Cardiac muscle cell (in vitro differentiated cells and primary cell): ENCODE measurements at regions not wholly inside any gene's neighbourhood (a gene's known extent, or its start where the extent isn't known, plus 50 kb on each side); places are given as distances from the start of the nearest gene placed in this dataset.

Experiments used
- DNase-seq, 2 donors: peaks; one replicate each; pipeline versions ENCODE4 v3.0.0 to v3.0.0-alpha.2; 2010 to 2017; ENCODE audit warnings: low read depth in 1 of 2, low spot score in 1 of 2
- H3K27ac ChIP-seq: fragments of 200-600 bp; sonication (generic); 2 replicates; pipeline ENCODE4 v1.5.1; 2016
- H3K27me3 ChIP-seq: fragments of 200-600 bp; sonication (generic); 2 replicates; pipeline ENCODE4 v1.6.0; 2016; ENCODE audit warnings: control low read depth
- H3K36me3 ChIP-seq: fragments of 200-600 bp; sonication (generic); 2 replicates; pipeline ENCODE4 v1.5.1; 2016; ENCODE audit warnings: control low read depth
- H3K4me1 ChIP-seq: fragments of 200-600 bp; sonication (generic); 2 replicates; pipeline ENCODE4 v1.8.1; 2017; ENCODE audit warnings: low read depth, mild to moderate bottlenecking, mixed run types
- H3K4me3 ChIP-seq: fragments of 200-600 bp; sonication (generic); 2 replicates; pipeline ENCODE4 v1.5.1; 2016; ENCODE audit warnings: mild to moderate bottlenecking
- H3K9me3 ChIP-seq: fragments of 200-600 bp; sonication (generic); 2 replicates; pipeline ENCODE4 v1.5.1; 2017; ENCODE audit warnings: low read depth, mild to moderate bottlenecking, control low read depth
- TF ChIP-seq, protein P1 (sequence below): IDR thresholded peaks from 2 replicates; pipeline ENCODE4 v1.5.1; 2012; ENCODE audit warnings: low read depth, mild to moderate bottlenecking, low read length

DNA sequence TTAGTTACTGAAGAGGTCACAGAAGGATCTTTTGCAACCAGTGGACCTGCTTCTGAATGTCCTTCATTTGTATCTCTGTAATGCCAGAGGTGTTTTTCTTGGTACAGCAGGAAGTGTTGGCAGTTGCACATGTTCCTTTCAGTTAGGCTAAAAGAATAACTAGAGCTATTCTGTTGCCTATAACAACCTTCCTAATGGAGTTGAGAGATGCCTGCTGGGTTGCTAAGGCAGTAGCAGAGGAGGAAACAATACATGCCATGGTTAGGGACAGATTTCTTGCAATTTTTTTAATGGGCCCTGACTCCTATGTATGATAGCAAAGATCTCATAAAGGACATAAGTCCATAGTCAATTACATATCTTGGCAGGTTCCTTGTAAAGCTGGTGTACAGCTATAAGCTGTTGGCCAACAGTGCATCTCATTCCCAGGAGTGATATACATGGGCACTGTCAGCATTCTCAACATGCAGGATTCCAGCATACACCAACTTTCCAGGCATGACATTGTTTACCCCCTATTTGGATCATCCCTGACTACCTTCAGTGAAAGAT lies 556.6 kb downstream of the CCER1 start:
- Histone ChIP-seq H3K27ac (no peak overlapping the region), H3K36me3 (no peaks in the 10 kb centered on the region), H3K9me3 (no peaks in the 10 kb centered on the region), H3K4me1 (no peaks in the 10 kb centered on the region), H3K4me3 (no peak overlapping the region), H3K27me3 (no peaks in the 10 kb centered on the region)
- no peak for DNase-seq
- TF ChIP-seq, protein P1, sequence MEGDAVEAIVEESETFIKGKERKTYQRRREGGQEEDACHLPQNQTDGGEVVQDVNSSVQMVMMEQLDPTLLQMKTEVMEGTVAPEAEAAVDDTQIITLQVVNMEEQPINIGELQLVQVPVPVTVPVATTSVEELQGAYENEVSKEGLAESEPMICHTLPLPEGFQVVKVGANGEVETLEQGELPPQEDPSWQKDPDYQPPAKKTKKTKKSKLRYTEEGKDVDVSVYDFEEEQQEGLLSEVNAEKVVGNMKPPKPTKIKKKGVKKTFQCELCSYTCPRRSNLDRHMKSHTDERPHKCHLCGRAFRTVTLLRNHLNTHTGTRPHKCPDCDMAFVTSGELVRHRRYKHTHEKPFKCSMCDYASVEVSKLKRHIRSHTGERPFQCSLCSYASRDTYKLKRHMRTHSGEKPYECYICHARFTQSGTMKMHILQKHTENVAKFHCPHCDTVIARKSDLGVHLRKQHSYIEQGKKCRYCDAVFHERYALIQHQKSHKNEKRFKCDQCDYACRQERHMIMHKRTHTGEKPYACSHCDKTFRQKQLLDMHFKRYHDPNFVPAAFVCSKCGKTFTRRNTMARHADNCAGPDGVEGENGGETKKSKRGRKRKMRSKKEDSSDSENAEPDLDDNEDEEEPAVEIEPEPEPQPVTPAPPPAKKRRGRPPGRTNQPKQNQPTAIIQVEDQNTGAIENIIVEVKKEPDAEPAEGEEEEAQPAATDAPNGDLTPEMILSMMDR: no peak

DNA sequence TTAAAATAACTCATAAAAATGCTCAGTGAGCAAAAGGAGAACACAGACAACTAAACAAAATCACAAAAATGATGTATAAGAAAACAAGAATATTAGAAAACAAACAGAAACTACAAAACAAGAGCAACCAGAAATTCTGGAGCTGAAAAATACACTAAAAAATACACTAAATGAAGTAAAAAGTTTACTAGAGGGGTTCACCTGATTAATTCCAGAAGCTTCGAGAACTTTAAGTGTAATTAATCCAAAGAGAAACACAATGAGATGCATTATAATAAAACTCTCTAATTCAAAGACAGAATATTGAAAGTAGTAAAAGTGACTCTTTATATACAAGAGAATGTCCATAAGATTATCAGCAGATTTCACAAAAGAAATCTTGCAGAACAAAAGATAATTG lies 558.4 kb downstream of the CCER1 start:
- Histone ChIP-seq H3K4me1 (no peaks in the 10 kb centered on the region), H3K36me3 (no peaks in the 10 kb centered on the region), H3K4me3 (no peak overlapping the region), H3K27me3 (no peaks in the 10 kb centered on the region), H3K27ac (no peak overlapping the region), H3K9me3 (no peaks in the 10 kb centered on the region)
- TF ChIP-seq, protein P1: no peak
- no peak for DNase-seq

DNA sequence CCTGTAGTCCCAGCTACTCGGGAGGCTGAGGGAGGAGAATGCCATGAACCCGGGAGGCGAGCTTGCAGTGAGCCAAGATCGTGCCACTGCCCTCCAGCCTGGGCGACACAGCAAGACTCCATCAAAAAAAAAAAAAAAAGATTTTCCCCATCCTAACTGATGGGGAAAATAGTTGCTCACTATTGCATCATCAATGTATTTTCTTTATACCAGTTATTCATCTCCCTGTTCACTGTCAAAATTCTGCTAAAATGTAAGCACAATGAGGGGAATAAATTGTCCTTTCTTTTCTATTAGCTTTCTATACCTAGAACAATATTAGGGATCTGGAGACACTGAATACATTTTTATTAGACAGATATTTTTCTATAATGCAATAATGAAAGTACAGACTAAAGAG lies 561.3 kb downstream of the CCER1 start:
- Histone ChIP-seq H3K27me3 (no peaks in the 10 kb centered on the region), H3K4me3 (no peak overlapping the region), H3K27ac (no peak overlapping the region), H3K36me3 (no peaks in the 10 kb centered on the region), H3K4me1 (no peaks in the 10 kb centered on the region), H3K9me3 (no peaks in the 10 kb centered on the region)
- no peak for DNase-seq
- TF ChIP-seq, protein P1: no peak

GRCh38 chr12:90393089-90393488 lies 561.9 kb downstream of the CCER1 start:
- no peaks in the 10 kb centered on the region for H3K9me3 ChIP-seq
- H3K27ac ChIP-seq: no peak overlapping the region
- H3K36me3 ChIP-seq: no peaks in the 10 kb centered on the region
- DNase-seq: no peak
- H3K4me3 ChIP-seq: no peak overlapping the region
- TF ChIP-seq, protein P1: no peak
- H3K4me1 ChIP-seq: no peaks in the 10 kb centered on the region
- no peaks in the 10 kb centered on the region for H3K27me3 ChIP-seq

DNA sequence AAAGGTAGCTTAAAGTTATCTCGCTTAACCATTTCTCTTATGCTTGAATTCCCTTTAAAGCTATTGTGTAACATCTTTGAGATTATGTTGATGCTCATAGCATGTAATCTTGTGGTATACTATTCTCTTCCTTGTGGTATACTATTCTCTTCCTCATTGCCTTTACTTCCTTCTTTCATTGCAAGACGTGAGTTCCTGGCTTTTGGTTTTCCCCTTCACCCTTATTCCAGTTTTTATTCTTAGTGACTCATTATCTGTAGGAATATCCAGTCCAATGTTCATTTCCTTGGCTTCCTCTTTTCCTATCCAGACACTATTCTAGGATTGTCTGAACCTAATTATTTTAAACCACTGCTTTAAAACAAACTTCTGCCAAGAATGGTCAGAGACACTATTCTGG lies 564.0 kb downstream of the CCER1 start:
- Histone ChIP-seq H3K27me3 (no peaks in the 10 kb centered on the region), H3K9me3 (no peaks in the 10 kb centered on the region), H3K36me3 (no peaks in the 10 kb centered on the region), H3K27ac (no peak overlapping the region), H3K4me1 (no peaks in the 10 kb centered on the region), H3K4me3 (no peak overlapping the region)
- TF ChIP-seq, protein P1: no peak
- DNase-seq: peak in 1 of 2 donors; percentile 5

DNA sequence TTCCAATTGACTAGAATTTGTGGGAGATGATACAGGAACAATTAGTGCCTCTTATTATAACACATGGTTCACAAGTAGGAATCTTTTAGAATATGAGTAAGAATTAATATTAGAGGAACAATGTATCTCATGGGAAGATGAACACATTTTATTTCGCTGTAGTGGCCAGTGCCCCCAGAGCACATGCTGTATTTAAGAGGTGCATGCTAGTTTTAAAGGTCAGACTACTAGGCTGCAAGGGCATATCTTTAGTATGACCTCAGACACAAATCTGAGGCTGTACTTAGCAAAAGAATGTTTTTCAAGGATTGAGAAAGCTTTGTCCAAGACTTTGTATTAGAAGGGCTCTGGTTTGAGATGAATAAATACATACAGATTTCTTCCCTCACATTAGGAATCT lies 586.9 kb downstream of the CCER1 start:
- TF ChIP-seq, protein P1: no peak
- Histone ChIP-seq H3K36me3 (no peaks in the 10 kb centered on the region), H3K9me3 (no peaks in the 10 kb centered on the region), H3K4me1 (no peaks in the 10 kb centered on the region), H3K27ac (no peak overlapping the region), H3K4me3 (no peak overlapping the region), H3K27me3 (no peaks in the 10 kb centered on the region)
- DNase-seq: no peak
